T-helper 1 cell treated with Interleukin-12 subunit alpha and Interleukin-12 subunit beta and Interleukin-4 antibody, amounts not matched to agents 30 μg/mL and 1 μg/mL, for 36 hours (primary cell): ENCODE measurements at regions not wholly inside any gene's neighbourhood (a gene's known extent, or its start where the extent isn't known, plus 50 kb on each side); places are given as distances from the start of the nearest gene placed in this dataset.

ENCODE experiments used
- H3K27ac Mint-ChIP-seq: one replicate; pipeline ENCODE4 v1.8.0; 2021; ENCODE audit warnings: mild to moderate bottlenecking, mixed read lengths
- H3K27me3 Mint-ChIP-seq: one replicate; pipeline ENCODE4 v1.8.0; 2021; ENCODE audit warnings: low read depth, mixed read lengths
- H3K36me3 Mint-ChIP-seq: one replicate; pipeline ENCODE4 v1.8.0; 2021; ENCODE audit warnings: low read depth, mixed read lengths
- H3K4me1 Mint-ChIP-seq: one replicate; pipeline ENCODE4 v1.8.0; 2021; ENCODE audit warnings: low read depth, mixed read lengths
- H3K4me3 Mint-ChIP-seq: one replicate; pipeline ENCODE4 v1.8.0; 2021; ENCODE audit warnings: mild to moderate bottlenecking, moderate library complexity, mixed read lengths
- H3K9me3 Mint-ChIP-seq: one replicate; pipeline ENCODE4 v1.8.0; 2021; ENCODE audit warnings: mixed read lengths

DNA sequence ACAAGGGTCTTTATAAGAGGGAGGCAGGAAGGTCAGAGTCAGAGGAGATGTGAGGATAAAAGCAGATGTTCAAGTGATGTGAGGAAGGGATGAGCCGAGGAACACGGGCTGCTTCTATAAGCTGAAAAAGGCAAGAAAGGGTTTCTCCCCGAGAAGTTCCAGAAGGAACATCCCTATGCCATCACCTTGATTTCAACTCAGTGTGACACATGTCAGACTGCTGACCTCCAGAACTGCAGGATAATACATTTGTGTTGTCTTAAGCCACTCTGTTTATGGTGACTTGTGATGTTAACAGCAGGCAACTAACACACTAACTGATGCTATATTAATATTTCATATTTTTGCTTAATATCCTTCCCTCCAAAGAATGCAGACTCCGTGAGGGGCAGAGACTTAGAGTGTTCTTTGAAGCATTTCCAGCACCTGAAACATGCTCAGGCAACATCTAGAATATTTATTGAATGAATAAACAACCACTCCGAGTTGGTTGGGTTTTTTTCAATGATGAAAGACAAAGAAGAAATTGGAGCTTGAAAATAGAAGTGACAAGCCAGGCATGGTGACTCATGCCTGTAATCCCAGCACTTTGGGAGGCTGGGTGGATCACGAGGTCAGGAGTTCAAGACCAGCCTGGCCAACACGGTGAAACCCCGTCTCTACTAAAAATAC, 77.6 kb upstream of the ADRA1B start:
- Mint-ChIP-seq H3K4me3 (no peak overlapping the region), H3K27me3 (peaks cover 7% of the 10 kb centered on the region)

DNA sequence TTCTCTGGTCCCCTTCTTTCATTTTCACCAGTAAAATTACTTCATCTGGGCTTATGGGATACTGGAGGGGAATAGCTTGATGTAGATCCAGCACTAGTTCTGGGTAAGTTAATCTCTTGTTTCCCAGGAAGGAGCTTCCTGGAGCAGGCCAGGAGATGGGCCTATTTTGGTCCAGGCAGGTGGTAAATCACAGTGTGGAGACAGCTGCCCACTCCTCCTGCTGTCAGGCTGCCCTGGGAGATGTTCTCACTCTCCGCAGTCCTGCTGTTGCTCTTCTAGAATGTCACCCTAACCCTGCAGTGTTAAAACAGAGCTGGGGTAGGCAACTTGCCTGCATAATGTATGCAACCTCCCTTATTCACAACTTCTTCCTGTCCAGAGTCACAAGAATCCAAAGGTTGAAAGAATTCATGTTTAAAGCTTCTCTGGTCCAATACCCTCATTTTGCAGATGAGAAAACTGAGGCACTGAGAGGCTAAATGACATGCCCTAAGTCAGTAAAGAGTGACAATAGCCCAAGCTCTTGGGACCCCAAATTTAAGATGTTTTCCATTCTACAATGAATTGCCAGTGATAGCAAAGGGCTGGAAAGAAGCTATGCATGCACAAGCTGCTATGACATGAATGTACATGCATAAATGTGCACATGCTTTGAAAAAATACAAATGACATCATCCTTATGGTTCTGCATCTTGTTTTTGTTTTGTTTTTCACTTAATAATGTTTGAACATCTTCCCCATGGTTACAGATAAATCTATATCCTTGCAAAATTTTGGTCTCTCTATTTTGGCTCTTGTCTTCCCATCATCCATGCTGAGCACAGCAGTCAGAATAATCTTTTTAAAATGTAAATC, 71.8 kb upstream of the ADRA1B start:
- H3K27ac Mint-ChIP-seq, result no peak overlapping the region
- H3K36me3 Mint-ChIP-seq, result no peaks in the 10 kb centered on the region
- no peaks in the 10 kb centered on the region for H3K9me3 Mint-ChIP-seq
- H3K4me1 Mint-ChIP-seq, result no peaks in the 10 kb centered on the region
- H3K4me3 Mint-ChIP-seq, result no peak overlapping the region
- peaks cover 7% of the 10 kb centered on the region for H3K27me3 Mint-ChIP-seq

More for the DNA sequence above, 77.6 kb upstream of the ADRA1B start:
- Mint-ChIP-seq H3K9me3 (peaks cover 10% of the 10 kb centered on the region), H3K4me1 (no peaks in the 10 kb centered on the region), H3K27ac (no peak overlapping the region), H3K36me3 (no peaks in the 10 kb centered on the region)

DNA sequence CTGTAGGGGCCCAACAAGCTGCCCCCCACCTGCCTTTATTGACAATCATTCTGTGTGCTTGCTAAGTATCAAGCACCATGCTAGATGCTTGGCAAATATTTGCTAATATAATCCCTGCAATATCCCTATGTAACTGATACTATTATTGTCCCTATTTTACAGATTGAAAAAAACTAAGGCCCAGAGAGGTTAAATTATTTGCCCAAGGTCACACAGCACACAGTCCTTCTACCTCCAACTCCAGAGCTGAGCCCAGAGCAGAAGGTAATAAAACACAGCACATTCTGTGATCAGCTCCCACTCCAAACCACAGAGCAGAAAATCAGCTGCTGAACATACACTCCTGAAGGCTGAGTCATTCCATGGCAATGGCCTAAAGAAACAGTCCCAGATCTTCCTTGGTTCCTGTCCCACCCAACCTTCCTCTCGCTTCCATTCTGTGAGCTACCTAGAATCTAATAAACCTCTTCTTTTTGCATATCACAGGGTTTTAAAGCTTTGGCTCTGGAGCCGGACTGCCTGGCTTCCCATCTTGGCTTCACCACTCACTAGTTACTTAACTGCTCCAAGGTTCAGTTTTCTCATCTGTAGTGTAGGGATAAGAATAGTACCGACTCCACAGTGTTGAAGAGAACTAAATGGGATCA, 66.7 kb upstream of the ADRA1B start:
- no peaks in the 10 kb centered on the region for H3K36me3 Mint-ChIP-seq
- H3K9me3 Mint-ChIP-seq, result no peaks in the 10 kb centered on the region
- H3K27ac Mint-ChIP-seq, result no peak overlapping the region
- H3K4me3 Mint-ChIP-seq, result no peak overlapping the region
- H3K27me3 Mint-ChIP-seq, result no peaks in the 10 kb centered on the region
- no peaks in the 10 kb centered on the region for H3K4me1 Mint-ChIP-seq

- no peak overlapping the region for H3K27ac Mint-ChIP-seq
- no peaks in the 10 kb centered on the region for H3K4me1 Mint-ChIP-seq
- H3K36me3 Mint-ChIP-seq, result no peaks in the 10 kb centered on the region
- no peaks in the 10 kb centered on the region for H3K27me3 Mint-ChIP-seq
- no peaks in the 10 kb centered on the region for H3K9me3 Mint-ChIP-seq
- no peak overlapping the region for H3K4me3 Mint-ChIP-seq
These were observed 66.1 kb upstream of the ADRA1B start for GRCh38 chr5:159850160-159850559.

GRCh38 chr5:159851053-159851452, 65.2 kb upstream of the ADRA1B start:
- no peaks in the 10 kb centered on the region for H3K4me1 Mint-ChIP-seq
- H3K27me3 Mint-ChIP-seq, result no peaks in the 10 kb centered on the region
- no peaks in the 10 kb centered on the region for H3K9me3 Mint-ChIP-seq
- H3K36me3 Mint-ChIP-seq, result no peaks in the 10 kb centered on the region
- no peak overlapping the region for H3K4me3 Mint-ChIP-seq
- H3K27ac Mint-ChIP-seq, result no peak overlapping the region

- Mint-ChIP-seq H3K4me3 (no peak overlapping the region), H3K27ac (no peak overlapping the region), H3K4me1 (no peaks in the 10 kb centered on the region), H3K27me3 (peaks cover 7% of the 10 kb centered on the region), H3K9me3 (no peaks in the 10 kb centered on the region), H3K36me3 (no peaks in the 10 kb centered on the region)
These were observed 61.4 kb upstream of the ADRA1B start for GRCh38 chr5:159854916-159855315.

DNA sequence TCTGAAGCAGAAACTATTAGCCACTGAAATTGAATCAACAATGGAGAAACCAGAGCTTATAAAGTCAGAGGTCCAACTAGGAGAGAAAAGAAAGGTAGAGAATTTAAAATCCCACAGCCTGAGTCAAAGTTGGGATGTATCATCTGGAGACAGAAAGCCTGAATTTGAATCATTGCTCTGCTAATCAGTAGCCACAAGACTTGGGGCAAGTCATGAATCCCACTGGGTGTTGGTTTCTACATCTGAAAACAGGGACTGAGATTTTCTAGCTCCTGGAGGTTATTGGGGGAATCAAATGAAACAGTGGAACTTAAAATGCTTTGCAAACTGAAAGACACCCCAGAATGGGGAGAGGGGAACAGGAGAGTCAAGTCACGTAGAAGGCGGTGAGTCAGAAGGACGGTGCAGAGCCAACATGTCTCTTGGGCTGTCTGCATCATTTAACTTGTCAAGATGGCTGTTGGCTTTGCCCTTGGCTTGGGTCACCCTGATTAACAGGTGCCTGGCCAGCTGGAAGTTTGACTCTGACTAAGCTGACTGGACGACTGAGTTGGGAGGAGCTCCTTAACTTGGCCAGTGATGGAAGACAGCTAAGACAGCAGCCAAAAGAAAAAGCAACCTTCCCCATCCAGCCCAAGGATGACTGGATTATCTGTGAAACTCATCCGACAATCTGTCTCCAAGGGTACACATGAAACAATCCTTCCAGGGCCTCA, 60.6 kb upstream of the ADRA1B start:
- Mint-ChIP-seq H3K4me3 (no peak overlapping the region), H3K9me3 (no peaks in the 10 kb centered on the region), H3K4me1 (no peaks in the 10 kb centered on the region), H3K36me3 (no peaks in the 10 kb centered on the region), H3K27me3 (peaks cover 7% of the 10 kb centered on the region), H3K27ac (no peak overlapping the region)

GRCh38 chr5:159858871-159859270, 57.4 kb upstream of the ADRA1B start:
- Mint-ChIP-seq H3K4me1 (no peaks in the 10 kb centered on the region), H3K27me3 (peaks cover 7% of the 10 kb centered on the region), H3K27ac (no peak overlapping the region), H3K9me3 (no peaks in the 10 kb centered on the region), H3K36me3 (no peaks in the 10 kb centered on the region), H3K4me3 (no peak overlapping the region)

DNA sequence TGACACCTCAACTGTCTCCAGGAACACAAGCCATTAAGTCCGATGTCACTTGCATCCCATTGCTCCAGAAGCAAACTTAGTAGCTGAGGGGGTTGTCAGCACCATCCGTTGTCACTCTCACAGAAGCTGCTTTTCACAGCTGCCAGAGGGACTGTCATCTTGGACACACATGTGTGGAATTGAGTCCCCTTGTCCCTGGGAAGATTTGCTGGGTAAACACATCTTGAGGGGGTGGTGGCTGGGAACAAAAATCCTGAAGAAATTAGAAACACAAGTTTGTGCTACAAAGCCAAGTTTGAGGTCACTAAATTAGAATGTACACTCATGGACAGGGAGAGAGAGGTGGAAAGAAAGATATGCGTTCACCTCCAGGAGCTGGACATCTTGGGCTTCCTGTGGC, 55.2 kb upstream of the ADRA1B start:
- Mint-ChIP-seq H3K9me3 (no peaks in the 10 kb centered on the region), H3K27ac (no peak overlapping the region), H3K27me3 (peaks cover 23% of the 10 kb centered on the region), H3K4me1 (peaks cover 2% of the 10 kb centered on the region), H3K4me3 (no peak overlapping the region), H3K36me3 (no peaks in the 10 kb centered on the region)

DNA sequence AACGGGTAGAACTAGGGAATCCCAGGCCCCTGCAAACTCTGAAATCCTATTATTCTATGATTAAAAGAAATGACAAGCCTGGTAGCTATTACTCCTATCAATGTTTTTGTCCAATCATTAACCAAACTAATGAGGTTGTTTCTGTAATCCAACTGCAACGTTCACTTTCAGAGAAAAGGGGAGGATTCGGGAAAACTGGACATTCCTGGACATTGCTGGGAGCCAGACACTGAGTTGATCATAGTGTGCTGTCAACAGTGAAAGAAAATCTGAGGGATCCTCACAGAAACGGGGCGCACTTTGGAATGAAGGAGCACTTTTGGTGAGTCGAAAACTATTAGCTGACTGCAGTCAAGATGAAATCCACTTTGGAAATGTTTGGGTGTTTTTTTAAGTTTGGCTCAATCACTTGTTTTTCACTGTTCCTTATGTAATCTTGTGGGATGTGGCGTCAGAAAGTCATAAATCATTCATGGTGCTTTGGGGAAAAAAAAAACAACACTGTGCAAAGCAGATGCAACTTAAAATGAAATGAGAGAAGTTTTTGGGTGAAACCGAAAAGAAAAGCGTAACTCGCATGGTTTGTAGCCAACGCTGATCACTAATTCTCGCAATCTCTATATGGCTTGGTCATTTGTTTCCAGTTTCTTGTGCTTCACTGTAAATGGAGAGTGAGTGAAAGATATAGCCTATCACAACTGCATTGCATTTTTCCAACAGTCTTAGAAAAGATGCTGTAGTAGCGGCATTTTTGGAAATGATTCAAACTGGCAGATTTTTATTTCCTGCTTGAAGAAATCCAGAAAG, 51.2 kb upstream of the ADRA1B start:
- Mint-ChIP-seq H3K27ac (no peak overlapping the region), H3K27me3 (peaks cover 29% of the 10 kb centered on the region), H3K4me3 (no peak overlapping the region), H3K9me3 (no peaks in the 10 kb centered on the region), H3K4me1 (peaks cover 2% of the 10 kb centered on the region), H3K36me3 (no peaks in the 10 kb centered on the region)

DNA sequence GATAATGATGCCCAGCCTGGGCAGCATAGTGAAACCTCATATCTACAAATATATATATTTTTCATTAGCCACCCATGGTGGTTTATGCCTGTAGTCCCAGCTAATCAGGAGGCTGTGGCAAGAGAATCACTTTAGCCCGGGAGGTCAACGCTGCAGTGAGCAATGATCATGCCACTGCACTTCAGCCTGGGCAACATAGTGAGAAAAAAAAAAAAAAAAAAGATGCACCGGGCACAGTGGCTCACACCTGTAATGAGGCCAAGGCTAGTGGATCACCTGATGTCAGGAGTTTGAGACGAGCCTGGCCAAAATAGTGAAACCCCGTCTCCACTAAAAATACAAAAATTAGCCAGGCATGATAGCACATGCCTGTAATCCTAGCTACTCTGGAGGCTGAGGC, 50.2 kb upstream of the ADRA1B start:
- no peak overlapping the region for H3K27ac Mint-ChIP-seq
- peaks cover 29% of the 10 kb centered on the region for H3K27me3 Mint-ChIP-seq
- H3K4me1 Mint-ChIP-seq, result peaks cover 2% of the 10 kb centered on the region
- no peak overlapping the region for H3K4me3 Mint-ChIP-seq
- no peaks in the 10 kb centered on the region for H3K36me3 Mint-ChIP-seq
- no peaks in the 10 kb centered on the region for H3K9me3 Mint-ChIP-seq
